GM19328 (cell line): ENCODE measurements at regions not wholly inside any gene's neighbourhood (a gene's known extent, or its start where the extent isn't known, plus 50 kb on each side); places are given as distances from the start of the nearest gene placed in this dataset.

Experiments used
- ATAC-seq: cut with Tn5 transposase; IDR thresholded peaks from one replicate; pipeline ENCODE4 v1.9.1; 2021; ENCODE audit warnings: mild to moderate bottlenecking, moderate library complexity; ENCODE audit not compliant: unreplicated experiment

GRCh38 chr18:25962919-25963318 is 127.5 kb downstream of the SS18 start:
- ATAC-seq, result no peak

GRCh38 chr18:25962176-25962575 is 128.2 kb downstream of the SS18 start:
- ATAC-seq, result no peak

- ATAC-seq, result no peak
Measured at GRCh38 chr18:25957017-25957416, 133.4 kb downstream of the SS18 start.

- no peak for ATAC-seq
Measured at GRCh38 chr18:25953111-25953510, 137.3 kb downstream of the SS18 start.

GRCh38 chr18:25950321-25950720 is 140.1 kb downstream of the SS18 start:
- ATAC-seq, result no peak

GRCh38 chr18:25946540-25946939 is 143.9 kb downstream of the SS18 start:
- no peak for ATAC-seq

- ATAC-seq, result no peak
Measured at GRCh38 chr18:25935356-25935755, 155.1 kb downstream of the SS18 start.

- ATAC-seq, result no peak
Measured at GRCh38 chr18:25931126-25931525, 159.3 kb downstream of the SS18 start.

- no peak for ATAC-seq
Measured at GRCh38 chr18:25929787-25930186, 160.6 kb downstream of the SS18 start.

GRCh38 chr18:25927830-25928229 is 162.6 kb downstream of the SS18 start:
- no peak for ATAC-seq

GRCh38 chr18:25923193-25923592 is 167.2 kb downstream of the SS18 start:
- ATAC-seq, result no peak

GRCh38 chr18:25921677-25922421 is 168.6 kb downstream of the SS18 start:
- peak; percentile 82 for ATAC-seq

- ATAC-seq, result no peak
Measured at GRCh38 chr18:25915907-25916306, 174.5 kb downstream of the SS18 start.

GRCh38 chr18:25898965-25899364 is 191.4 kb downstream of the SS18 start:
- ATAC-seq, result no peak

- ATAC-seq, result no peak
Measured at GRCh38 chr18:25896956-25897355, 193.5 kb downstream of the SS18 start.

GRCh38 chr18:25896178-25896780 is 194.1 kb downstream of the SS18 start:
- peak; percentile 76 for ATAC-seq

- ATAC-seq, result no peak
Measured at GRCh38 chr18:25895518-25895917, 194.9 kb downstream of the SS18 start.

GRCh38 chr18:25886283-25886682 is 204.1 kb downstream of the SS18 start:
- ATAC-seq, result no peak

GRCh38 chr18:25883091-25883490 is 207.3 kb downstream of the SS18 start:
- ATAC-seq, result no peak

- ATAC-seq, result no peak
Measured at GRCh38 chr18:25881149-25881548, 209.3 kb downstream of the SS18 start.

- ATAC-seq, result no peak
Measured at GRCh38 chr18:25880441-25880840, 210.0 kb downstream of the SS18 start.

GRCh38 chr18:25876330-25876948 is 214.0 kb downstream of the SS18 start:
- no peak for ATAC-seq
